ENCODE measurements at regions not wholly inside any gene's neighbourhood (a gene's known extent, or its start where the extent isn't known, plus 50 kb on each side); places are given as distances from the start of the nearest gene placed in this dataset.

DNA sequence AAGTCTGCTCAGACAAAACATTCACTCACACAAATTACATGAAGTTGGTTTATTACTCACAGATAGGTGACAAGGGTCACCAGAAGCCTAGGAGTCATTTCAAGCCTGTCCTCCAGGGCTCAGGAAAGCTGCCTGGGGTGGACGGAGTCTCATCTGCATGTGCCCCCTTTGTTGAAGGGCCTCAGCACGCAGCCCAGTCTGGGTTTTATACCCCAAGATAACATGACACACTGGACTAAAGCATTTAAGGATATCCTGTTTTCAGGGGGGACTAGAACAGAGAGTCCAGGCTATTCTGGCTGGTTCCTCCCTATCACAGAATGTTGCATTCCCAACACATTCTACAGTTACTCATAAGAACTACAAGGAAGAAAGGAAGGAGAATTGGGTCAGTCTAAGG, 164.7 kb downstream of the MREG start:
- Histone ChIP-seq H3K4me1 (ENCODE audit: insufficient read depth, low read length) (peaks cover 18% of the 10 kb centered on the region), H3K4me3 (replicated peaks in 1 of 3; ENCODE audit: insufficient read depth in 1 of 3, low read depth in 2 of 3, low read length in 3 of 3) (no peak overlapping the region), H4K20me1 (ENCODE audit: insufficient read depth, low read length) (no peaks in the 10 kb centered on the region), H3K79me2 (ENCODE audit: insufficient read depth, low read length) (no peaks in the 10 kb centered on the region), H3K9ac (ENCODE audit: insufficient read depth, low read depth, low read length) (no peak overlapping the region), H3K36me3 (replicated peaks in 1 of 2; ENCODE audit: control insufficient read depth in 1 of 2, insufficient read depth in 2 of 2, low read length in 2 of 2) (no peaks in the 10 kb centered on the region), H3K4me2 (ENCODE audit: low read depth, low read length) (no peak overlapping the region), H3K9me3 (ENCODE audit: low read length) (peaks cover 6% of the 10 kb centered on the region), H3K27ac (ENCODE audit: extremely low read length, insufficient read depth, low read length) (no peak overlapping the region), H3K27me3 (ENCODE audit: control insufficient read depth in 1 of 2, insufficient read depth in 2 of 2, low read length in 2 of 2) (no peaks in the 10 kb centered on the region), H2AFZ (ENCODE audit: low read length) (no peak overlapping the region)
- ATAC-seq = peak; percentile 52
- FAIRE-seq = no peak
- WGBS (ENCODE audit: low lambda C conversion rate) = 91% methylated on average over 2 of the region's 2 CpGs
- in situ Hi-C loops (cut with HindIII; ENCODE audit: extremely low pct_ligation_motif_present, low pct_unique_long_range_greater_than_20kb) (no loop called here), intact Hi-C loops (cut with micrococcal nuclease; ENCODE audit: unreplicated experiment) (no loop called here)
- POLR2A ChIA-PET = no interaction called here
- no peak for DNase-seq (ENCODE audit: low spot score)
- no TSS peak for BruUV-seq (replicated peaks)
- CTCF ChIA-PET (ENCODE audit: low intra/inter-chr PET ratio, low total read pairs) = no interaction called here
- TF ChIP-seq CREM (IDR thresholded peaks at IDR 0.05) (no peak), CREM (CRISPR knock-in tag; IDR thresholded peaks at IDR 0.05) (no peak), ZBTB21 (CRISPR knock-in tag; IDR thresholded peaks at IDR 0.05) (no peak), ESRRA (CRISPR knock-in tag; IDR thresholded peaks at IDR 0.05; ENCODE audit: low read depth) (no peak), ZNF790 (CRISPR knock-in tag; IDR thresholded peaks at IDR 0.05; ENCODE audit: borderline replicate concordance) (no peak), CBX2 (IDR thresholded peaks at IDR 0.05; ENCODE audit: low read depth, low read length) (no peak), CBX2 (CRISPR knock-in tag; IDR thresholded peaks at IDR 0.05; ENCODE audit: low read depth) (no peak), ELF1 (CRISPR knock-in tag; IDR thresholded peaks at IDR 0.05) (no peak), SUZ12 (IDR thresholded peaks at IDR 0.05; ENCODE audit: low read depth, low read length) (no peak), ZNF562 (CRISPR knock-in tag; IDR thresholded peaks at IDR 0.05; ENCODE audit: borderline replicate concordance) (no peak), GATAD1 (CRISPR knock-in tag; IDR thresholded peaks at IDR 0.05) (no peak), SNAPC2 (CRISPR knock-in tag; IDR thresholded peaks at IDR 0.05) (no peak), TARDBP (CRISPR knock-in tag; IDR thresholded peaks at IDR 0.05) (no peak)
- TF ChIP-seq, protein P1, sequence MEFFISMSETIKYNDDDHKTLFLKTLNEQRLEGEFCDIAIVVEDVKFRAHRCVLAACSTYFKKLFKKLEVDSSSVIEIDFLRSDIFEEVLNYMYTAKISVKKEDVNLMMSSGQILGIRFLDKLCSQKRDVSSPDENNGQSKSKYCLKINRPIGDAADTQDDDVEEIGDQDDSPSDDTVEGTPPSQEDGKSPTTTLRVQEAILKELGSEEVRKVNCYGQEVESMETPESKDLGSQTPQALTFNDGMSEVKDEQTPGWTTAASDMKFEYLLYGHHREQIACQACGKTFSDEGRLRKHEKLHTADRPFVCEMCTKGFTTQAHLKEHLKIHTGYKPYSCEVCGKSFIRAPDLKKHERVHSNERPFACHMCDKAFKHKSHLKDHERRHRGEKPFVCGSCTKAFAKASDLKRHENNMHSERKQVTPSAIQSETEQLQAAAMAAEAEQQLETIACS (CRISPR knock-in tag; IDR thresholded peaks at IDR 0.05) = no peak
- TF ChIP-seq, protein P2, sequence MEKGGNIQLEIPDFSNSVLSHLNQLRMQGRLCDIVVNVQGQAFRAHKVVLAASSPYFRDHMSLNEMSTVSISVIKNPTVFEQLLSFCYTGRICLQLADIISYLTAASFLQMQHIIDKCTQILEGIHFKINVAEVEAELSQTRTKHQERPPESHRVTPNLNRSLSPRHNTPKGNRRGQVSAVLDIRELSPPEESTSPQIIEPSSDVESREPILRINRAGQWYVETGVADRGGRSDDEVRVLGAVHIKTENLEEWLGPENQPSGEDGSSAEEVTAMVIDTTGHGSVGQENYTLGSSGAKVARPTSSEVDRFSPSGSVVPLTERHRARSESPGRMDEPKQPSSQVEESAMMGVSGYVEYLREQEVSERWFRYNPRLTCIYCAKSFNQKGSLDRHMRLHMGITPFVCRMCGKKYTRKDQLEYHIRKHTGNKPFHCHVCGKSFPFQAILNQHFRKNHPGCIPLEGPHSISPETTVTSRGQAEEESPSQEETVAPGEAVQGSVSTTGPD (CRISPR knock-in tag; IDR thresholded peaks at IDR 0.05) = no peak

All from HepG2 (cell line).